Tibial nerve (tissue), 4 donors: ENCODE measurements at regions not wholly inside any gene's neighbourhood (a gene's known extent, or its start where the extent isn't known, plus 50 kb on each side); places are given as distances from the start of the nearest gene placed in this dataset.

Experiments
- EP300 ChIP-seq, 2 donors: sonication (generic); formaldehyde crosslinking; IDR thresholded peaks; one replicate each; pipeline ENCODE4 v1.6.1; 2017; ENCODE audit warnings: antibody characterized with exemption in 2 of 2, mild to moderate bottlenecking in 1 of 2
- POLR2A ChIP-seq, 2 donors: fragments of 450-650 bp; IDR thresholded peaks; one replicate each; pipeline ENCODE4 v1.6.1; 2017; ENCODE audit warnings: antibody characterized with exemption in 2 of 2, mild to moderate bottlenecking in 2 of 2, moderate library complexity in 2 of 2
- TF ChIP-seq, protein P1 (sequence below), 5 experiments: fragments of 200-600 bp in 3 of 5; fragments of 450-650 bp in 2 of 5; sonication (generic) in 3 of 5; IDR thresholded peaks; one replicate each; pipeline ENCODE4 v1.5.1; 2016 to 2019; ENCODE audit warnings: antibody characterized with exemption in 5 of 5, mild to moderate bottlenecking in 3 of 5, moderate library complexity in 2 of 5

DNA sequence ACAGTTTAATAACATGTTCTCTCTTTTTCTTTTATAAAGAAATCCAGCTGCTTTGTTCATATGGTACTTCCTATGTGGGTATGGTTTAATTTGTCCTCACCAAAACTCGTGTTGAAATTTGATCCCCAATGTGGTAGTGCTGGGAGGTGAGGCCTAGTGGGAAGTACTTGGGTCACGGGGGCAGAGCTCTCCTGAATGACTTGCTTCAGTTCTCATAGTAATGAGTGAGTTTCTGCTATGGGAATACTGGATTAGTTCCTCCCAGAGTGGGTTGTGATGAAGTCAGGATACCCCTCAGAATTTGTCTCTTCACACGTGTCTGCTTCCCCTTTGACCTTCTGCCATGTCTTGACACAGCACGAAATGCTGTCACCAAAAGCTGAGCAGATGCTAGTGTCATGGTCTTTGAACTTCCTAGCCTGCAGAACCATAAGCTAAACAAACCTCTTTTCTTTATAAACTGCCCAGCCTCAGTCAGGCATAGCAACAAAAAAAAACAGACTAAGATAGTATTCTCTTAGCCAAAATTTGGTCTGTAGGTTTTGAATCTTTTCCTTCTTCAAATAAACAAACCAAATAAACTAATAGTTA lies 87.8 kb upstream of the HS3ST5 start:
- TF ChIP-seq, protein P1, sequence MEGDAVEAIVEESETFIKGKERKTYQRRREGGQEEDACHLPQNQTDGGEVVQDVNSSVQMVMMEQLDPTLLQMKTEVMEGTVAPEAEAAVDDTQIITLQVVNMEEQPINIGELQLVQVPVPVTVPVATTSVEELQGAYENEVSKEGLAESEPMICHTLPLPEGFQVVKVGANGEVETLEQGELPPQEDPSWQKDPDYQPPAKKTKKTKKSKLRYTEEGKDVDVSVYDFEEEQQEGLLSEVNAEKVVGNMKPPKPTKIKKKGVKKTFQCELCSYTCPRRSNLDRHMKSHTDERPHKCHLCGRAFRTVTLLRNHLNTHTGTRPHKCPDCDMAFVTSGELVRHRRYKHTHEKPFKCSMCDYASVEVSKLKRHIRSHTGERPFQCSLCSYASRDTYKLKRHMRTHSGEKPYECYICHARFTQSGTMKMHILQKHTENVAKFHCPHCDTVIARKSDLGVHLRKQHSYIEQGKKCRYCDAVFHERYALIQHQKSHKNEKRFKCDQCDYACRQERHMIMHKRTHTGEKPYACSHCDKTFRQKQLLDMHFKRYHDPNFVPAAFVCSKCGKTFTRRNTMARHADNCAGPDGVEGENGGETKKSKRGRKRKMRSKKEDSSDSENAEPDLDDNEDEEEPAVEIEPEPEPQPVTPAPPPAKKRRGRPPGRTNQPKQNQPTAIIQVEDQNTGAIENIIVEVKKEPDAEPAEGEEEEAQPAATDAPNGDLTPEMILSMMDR (IDR thresholded peaks at IDR 0.05): no peak
- TF ChIP-seq EP300 (IDR thresholded peaks at IDR 0.05) (no peak), POLR2A (IDR thresholded peaks at IDR 0.05) (no peak)
